ENCODE measurements at regions not wholly inside any gene's neighbourhood (a gene's known extent, or its start where the extent isn't known, plus 50 kb on each side); places are given as distances from the start of the nearest gene placed in this dataset.

GRCh38 chr15:60254416-60254815 is 143.4 kb downstream of the ANXA2 start:
- H3K27ac ChIP-seq (replicated peaks in 1 of 4): no peak overlapping the region
- TF ChIP-seq CTCF (IDR thresholded peaks at IDR 0.05) (no peak), EP300 (IDR thresholded peaks at IDR 0.05) (no peak), POLR2A (IDR thresholded peaks at IDR 0.05; ENCODE audit: low read depth) (no peak), POLR2AphosphoS5 (IDR thresholded peaks at IDR 0.05) (no peak)
- intact Hi-C loops (cut with DNase I): no loop called here
- H3K27me3 ChIP-seq: peaks cover 0 to 4% (median 0%) of the 10 kb centered on the region in 4 donors
- no peaks in the 10 kb centered on the region for H3K36me3 ChIP-seq
- no peak for DNase-seq (ENCODE audit: extremely low spot score)
- H3K4me3 ChIP-seq: no peak overlapping the region
- WGBS: 53% methylated on average over 1 of the region's 1 CpG
- H3K4me1 ChIP-seq: no peaks in the 10 kb centered on the region
- no peaks in the 10 kb centered on the region for H3K9me3 ChIP-seq

- intact Hi-C loops (cut with DNase I): no loop called here
- no peaks in the 10 kb centered on the region for H3K4me1 ChIP-seq
- TF ChIP-seq POLR2AphosphoS5 (IDR thresholded peaks at IDR 0.05) (no peak), EP300 (IDR thresholded peaks at IDR 0.05) (no peak), CTCF (IDR thresholded peaks at IDR 0.05) (no peak), POLR2A (IDR thresholded peaks at IDR 0.05; ENCODE audit: low read depth) (no peak)
- H3K9me3 ChIP-seq: no peaks in the 10 kb centered on the region
- DNase-seq (ENCODE audit: extremely low spot score): no peak
- no peaks in the 10 kb centered on the region for H3K36me3 ChIP-seq
- H3K4me3 ChIP-seq: no peak overlapping the region
- peaks cover 0 to 4% (median 0%) of the 10 kb centered on the region in 4 donors for H3K27me3 ChIP-seq
- 47% methylated on average over 2 of the region's 2 CpGs for WGBS
- H3K27ac ChIP-seq (replicated peaks in 1 of 4): no peak overlapping the region
These were observed 142.4 kb downstream of the ANXA2 start for GRCh38 chr15:60255390-60255789.

- H3K4me1 ChIP-seq: no peaks in the 10 kb centered on the region
- TF ChIP-seq CTCF (IDR thresholded peaks at IDR 0.05) (no peak), EP300 (IDR thresholded peaks at IDR 0.05) (no peak), POLR2AphosphoS5 (IDR thresholded peaks at IDR 0.05) (no peak), POLR2A (IDR thresholded peaks at IDR 0.05; ENCODE audit: low read depth) (no peak)
- no peak for DNase-seq (ENCODE audit: extremely low spot score)
- H3K4me3 ChIP-seq: no peak overlapping the region
- H3K36me3 ChIP-seq: no peaks in the 10 kb centered on the region
- no peaks in the 10 kb centered on the region for H3K9me3 ChIP-seq
- WGBS: 77% methylated on average over 5 of the region's 5 CpGs
- intact Hi-C loops (cut with DNase I): no loop called here
- no peak overlapping the region for H3K27ac ChIP-seq (replicated peaks in 1 of 4)
- peaks cover 0 to 4% (median 0%) of the 10 kb centered on the region in 4 donors for H3K27me3 ChIP-seq
These were observed 140.1 kb downstream of the ANXA2 start for GRCh38 chr15:60257591-60258159.

- no peaks in the 10 kb centered on the region for H3K4me1 ChIP-seq
- intact Hi-C loops (cut with DNase I): no loop called here
- no peaks in the 10 kb centered on the region for H3K36me3 ChIP-seq
- 89% methylated on average over 1 of the region's 1 CpG for WGBS
- TF ChIP-seq POLR2AphosphoS5 (IDR thresholded peaks at IDR 0.05) (no peak), EP300 (IDR thresholded peaks at IDR 0.05) (no peak), CTCF (IDR thresholded peaks at IDR 0.05) (no peak), POLR2A (IDR thresholded peaks at IDR 0.05; ENCODE audit: low read depth) (no peak)
- H3K27me3 ChIP-seq: peaks cover 0 to 4% (median 0%) of the 10 kb centered on the region in 4 donors
- H3K27ac ChIP-seq (replicated peaks in 1 of 4): no peak overlapping the region
- H3K4me3 ChIP-seq: no peak overlapping the region
- no peak for DNase-seq (ENCODE audit: extremely low spot score)
- no peaks in the 10 kb centered on the region for H3K9me3 ChIP-seq
These were observed 138.3 kb downstream of the ANXA2 start for GRCh38 chr15:60259469-60259868.

- no peaks in the 10 kb centered on the region for H3K4me1 ChIP-seq
- H3K9me3 ChIP-seq: no peaks in the 10 kb centered on the region
- no peaks in the 10 kb centered on the region for H3K36me3 ChIP-seq
- no peak for DNase-seq (ENCODE audit: extremely low spot score)
- TF ChIP-seq POLR2A (IDR thresholded peaks at IDR 0.05; ENCODE audit: low read depth) (no peak), POLR2AphosphoS5 (IDR thresholded peaks at IDR 0.05) (no peak), CTCF (IDR thresholded peaks at IDR 0.05) (no peak), EP300 (IDR thresholded peaks at IDR 0.05) (no peak)
- WGBS: 70% methylated on average over 4 of the region's 4 CpGs
- peaks cover 0 to 8% (median 0%) of the 10 kb centered on the region in 4 donors for H3K27me3 ChIP-seq
- no peak overlapping the region for H3K27ac ChIP-seq (replicated peaks in 1 of 4)
- intact Hi-C loops (cut with DNase I): no loop called here
- no peak overlapping the region for H3K4me3 ChIP-seq
These were observed 133.7 kb downstream of the ANXA2 start for GRCh38 chr15:60264088-60264487.
